Neural progenitor cell (in vitro differentiated cells): ENCODE measurements at regions not wholly inside any gene's neighbourhood (a gene's known extent, or its start where the extent isn't known, plus 50 kb on each side); places are given as distances from the start of the nearest gene placed in this dataset.

ENCODE experiments used
- DNase-seq: peaks from one replicate; pipeline ENCODE4 v3.0.0-alpha.2; 2016; ENCODE audit warnings: low spot score
- H2AFZ ChIP-seq: fragments of 200-600 bp; sonication (generic); replicated peaks from 2 replicates; pipeline ENCODE4 v1.6.1; 2016; ENCODE audit warnings: antibody characterized with exemption
- H3F3A ChIP-seq: fragments of 200-600 bp; sonication (generic); 2 replicates; pipeline ENCODE4 v1.6.1; 2016; ENCODE audit warnings: antibody characterized with exemption, low read depth
- H3K27ac ChIP-seq: fragments of 200-600 bp; sonication (generic); 2 replicates; pipeline ENCODE4 v1.5.1; 2016; ENCODE audit warnings: mild to moderate bottlenecking
- H3K27me3 ChIP-seq: fragments of 200-600 bp; sonication (generic); 2 replicates; pipeline ENCODE4 v1.6.1; 2016; ENCODE audit warnings: mild to moderate bottlenecking, moderate library complexity
- H3K36me3 ChIP-seq: fragments of 200-600 bp; sonication (generic); 2 replicates; pipeline ENCODE4 v1.5.1; 2016
- H3K4me1 ChIP-seq: fragments of 200-600 bp; sonication (generic); 2 replicates; pipeline ENCODE4 v1.6.1; 2016; ENCODE audit warnings: mixed run types
- H3K4me2 ChIP-seq: fragments of 200-600 bp; sonication (generic); 2 replicates; pipeline ENCODE4 v1.6.1; 2016
- H3K4me3 ChIP-seq: fragments of 200-600 bp; sonication (generic); 2 replicates; pipeline ENCODE4 v1.5.1; 2016
- H3K79me2 ChIP-seq: fragments of 200-600 bp; sonication (generic); 2 replicates; pipeline ENCODE4 v1.6.1; 2016; ENCODE audit warnings: low read depth
- H3K9ac ChIP-seq: fragments of 200-600 bp; sonication (generic); 2 replicates; pipeline ENCODE4 v1.6.1; 2016
- H3K9me3 ChIP-seq: fragments of 200-600 bp; sonication (generic); 2 replicates; pipeline ENCODE4 v1.5.1; 2016; ENCODE audit warnings: low read depth
- H4K20me1 ChIP-seq: fragments of 200-600 bp; sonication (generic); 2 replicates; pipeline ENCODE4 v1.6.1; 2016; ENCODE audit warnings: low read depth
- H3K27ac Mint-ChIP-seq: 3 replicates; pipeline ENCODE4 v1.8.0; 2021; ENCODE audit warnings: mixed read lengths
- H3K27me3 Mint-ChIP-seq: 2 replicates; pipeline ENCODE4 v1.8.0; 2022; ENCODE audit warnings: low read depth, mild to moderate bottlenecking, inconsistent platforms, moderate library complexity, mixed read lengths; ENCODE audit not compliant: insufficient read depth
- H3K36me3 Mint-ChIP-seq: 3 replicates; pipeline ENCODE4 v1.8.0; 2021; ENCODE audit warnings: mixed read lengths
- H3K4me1 Mint-ChIP-seq: 3 replicates; pipeline ENCODE4 v1.8.0; 2021; ENCODE audit warnings: mixed read lengths
- H3K4me3 Mint-ChIP-seq: 3 replicates; pipeline ENCODE4 v1.8.0; 2021; ENCODE audit warnings: mild to moderate bottlenecking, moderate library complexity, mixed read lengths
- H3K9me3 Mint-ChIP-seq: 3 replicates; pipeline ENCODE4 v1.8.0; 2020; ENCODE audit warnings: mixed read lengths
- CTCF ChIP-seq: fragments of 200-600 bp; sonication (generic); IDR thresholded peaks from 2 replicates; pipeline ENCODE4 v1.5.1; 2017; ENCODE audit warnings: antibody characterized with exemption, mild to moderate bottlenecking
- EZH2 ChIP-seq: fragments of 200-600 bp; sonication (generic); IDR thresholded peaks from 2 replicates; pipeline ENCODE4 v1.6.1; 2017; ENCODE audit warnings: antibody characterized with exemption, mild to moderate bottlenecking, moderate library complexity
- EZH2phosphoT487 ChIP-seq: fragments of 200-600 bp; sonication (generic); IDR thresholded peaks from 2 replicates; pipeline ENCODE4 v1.6.1; 2017; ENCODE audit warnings: antibody characterized with exemption

GRCh38 chr6:19039287-19039686 lies 652.1 kb downstream of the RNF144B start:
- H3K4me1 ChIP-seq: peaks cover 13% of the 10 kb centered on the region
- no peaks in the 10 kb centered on the region for H3K9me3 ChIP-seq
- no peaks in the 10 kb centered on the region for H3K36me3 ChIP-seq
- no peak overlapping the region for H3K27ac Mint-ChIP-seq
- H3K4me3 ChIP-seq: no peak overlapping the region
- no peak for DNase-seq
- H3F3A ChIP-seq: no peaks in the 10 kb centered on the region
- TF ChIP-seq EZH2phosphoT487: no peak
- no peak for TF ChIP-seq EZH2
- no peak for TF ChIP-seq CTCF
- H3K27me3 ChIP-seq: no peaks in the 10 kb centered on the region
- no peak overlapping the region for H2AFZ ChIP-seq
- no peak overlapping the region for H3K27ac ChIP-seq
- peaks cover 4% of the 10 kb centered on the region for H3K36me3 Mint-ChIP-seq
- H3K4me3 Mint-ChIP-seq: no peak overlapping the region
- peaks cover 6% of the 10 kb centered on the region for H3K27me3 Mint-ChIP-seq
- H4K20me1 ChIP-seq: no peaks in the 10 kb centered on the region
- H3K79me2 ChIP-seq: no peaks in the 10 kb centered on the region
- peaks cover 14% of the 10 kb centered on the region for H3K4me1 Mint-ChIP-seq
- H3K9me3 Mint-ChIP-seq: peaks cover 29% of the 10 kb centered on the region
- no peak overlapping the region for H3K9ac ChIP-seq
- no peak overlapping the region for H3K4me2 ChIP-seq

- Histone ChIP-seq H3K4me2 (no peak overlapping the region), H4K20me1 (no peaks in the 10 kb centered on the region), H2AFZ (no peak overlapping the region), H3K27ac (no peak overlapping the region), H3K4me3 (no peak overlapping the region), H3K27me3 (no peaks in the 10 kb centered on the region), H3K36me3 (no peaks in the 10 kb centered on the region), H3K9me3 (no peaks in the 10 kb centered on the region), H3K79me2 (no peaks in the 10 kb centered on the region), H3K9ac (no peak overlapping the region), H3F3A (no peaks in the 10 kb centered on the region), H3K4me1 (no peaks in the 10 kb centered on the region)
- DNase-seq: no peak
- Mint-ChIP-seq H3K4me1 (peaks cover under 1% of the 10 kb centered on the region), H3K36me3 (no peaks in the 10 kb centered on the region), H3K9me3 (peaks cover 34% of the 10 kb centered on the region), H3K27me3 (peaks cover 6% of the 10 kb centered on the region), H3K4me3 (no peak overlapping the region), H3K27ac (peak overlapping the region; percentile 10)
- TF ChIP-seq CTCF (no peak), EZH2phosphoT487 (no peak), EZH2 (no peak)
Observed at GRCh38 chr6:19041906-19042305, 654.8 kb downstream of the RNF144B start.

- no peak overlapping the region for H3K9ac ChIP-seq
- H3K79me2 ChIP-seq: no peaks in the 10 kb centered on the region
- no peaks in the 10 kb centered on the region for H3K4me1 Mint-ChIP-seq
- no peaks in the 10 kb centered on the region for H3K4me1 ChIP-seq
- H3K9me3 ChIP-seq: no peaks in the 10 kb centered on the region
- peaks cover 31% of the 10 kb centered on the region for H3K9me3 Mint-ChIP-seq
- H3F3A ChIP-seq: no peaks in the 10 kb centered on the region
- H2AFZ ChIP-seq: no peak overlapping the region
- H3K27me3 ChIP-seq: no peaks in the 10 kb centered on the region
- no peak overlapping the region for H3K27ac ChIP-seq
- H3K27me3 Mint-ChIP-seq: peaks cover 4% of the 10 kb centered on the region
- TF ChIP-seq EZH2 (no peak), EZH2phosphoT487 (no peak), CTCF (no peak)
- H4K20me1 ChIP-seq: no peaks in the 10 kb centered on the region
- no peak overlapping the region for H3K4me3 Mint-ChIP-seq
- H3K27ac Mint-ChIP-seq: no peak overlapping the region
- no peaks in the 10 kb centered on the region for H3K36me3 ChIP-seq
- no peak for DNase-seq
- no peak overlapping the region for H3K4me3 ChIP-seq
- H3K4me2 ChIP-seq: no peak overlapping the region
- no peaks in the 10 kb centered on the region for H3K36me3 Mint-ChIP-seq
Observed at GRCh38 chr6:19042420-19042819, 655.3 kb downstream of the RNF144B start.

GRCh38 chr6:19050765-19051164 lies 663.6 kb downstream of the RNF144B start:
- no peaks in the 10 kb centered on the region for H3F3A ChIP-seq
- Mint-ChIP-seq H3K36me3 (peaks cover 2% of the 10 kb centered on the region), H3K9me3 (peaks cover 43% of the 10 kb centered on the region), H3K4me3 (no peak overlapping the region), H3K4me1 (no peaks in the 10 kb centered on the region), H3K27me3 (peaks cover 3% of the 10 kb centered on the region), H3K27ac (no peak overlapping the region)
- no peak overlapping the region for H3K27ac ChIP-seq
- DNase-seq: no peak
- no peaks in the 10 kb centered on the region for H4K20me1 ChIP-seq
- no peak overlapping the region for H2AFZ ChIP-seq
- no peak overlapping the region for H3K4me3 ChIP-seq
- no peaks in the 10 kb centered on the region for H3K27me3 ChIP-seq
- no peaks in the 10 kb centered on the region for H3K79me2 ChIP-seq
- H3K9me3 ChIP-seq: no peaks in the 10 kb centered on the region
- no peaks in the 10 kb centered on the region for H3K4me1 ChIP-seq
- peaks cover 3% of the 10 kb centered on the region for H3K36me3 ChIP-seq
- no peak for TF ChIP-seq EZH2phosphoT487
- TF ChIP-seq CTCF: no peak
- TF ChIP-seq EZH2: no peak
- H3K9ac ChIP-seq: no peak overlapping the region
- no peak overlapping the region for H3K4me2 ChIP-seq
